ENCODE measurements at regions not wholly inside any gene's neighbourhood (a gene's known extent, or its start where the extent isn't known, plus 50 kb on each side); places are given as distances from the start of the nearest gene placed in this dataset.

DNA sequence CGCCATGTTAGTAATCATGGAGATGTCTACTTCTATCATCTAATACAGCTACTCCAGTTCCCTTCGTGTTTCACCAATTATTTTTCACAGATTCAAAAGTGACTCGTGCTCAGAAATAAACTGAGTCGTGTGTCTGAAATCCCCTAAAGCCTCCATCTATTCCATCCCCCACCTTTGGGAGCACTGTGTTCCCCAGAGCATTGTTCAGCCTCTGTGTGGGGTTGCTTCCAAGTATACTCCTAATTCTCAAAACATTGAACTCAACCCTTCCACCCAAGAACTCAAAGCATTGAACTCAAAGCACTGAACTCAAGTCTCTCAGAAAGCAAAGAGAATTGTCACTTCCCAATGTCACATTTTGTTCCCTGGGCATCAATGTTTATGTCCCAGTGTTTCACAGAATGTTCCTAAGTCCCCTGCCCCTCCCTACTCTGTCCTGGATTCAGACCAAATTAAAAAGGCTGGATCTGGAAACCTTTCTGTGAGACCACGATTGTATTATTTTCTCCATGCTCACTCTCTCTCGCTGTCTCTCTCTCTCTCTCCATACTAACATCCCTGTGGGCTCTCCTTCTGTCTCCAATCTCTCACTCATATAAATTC, 138.5 kb upstream of the QRFPR start:
- DNase-seq (ENCODE audit: low read depth in 2 of 2) = no peak

DNA sequence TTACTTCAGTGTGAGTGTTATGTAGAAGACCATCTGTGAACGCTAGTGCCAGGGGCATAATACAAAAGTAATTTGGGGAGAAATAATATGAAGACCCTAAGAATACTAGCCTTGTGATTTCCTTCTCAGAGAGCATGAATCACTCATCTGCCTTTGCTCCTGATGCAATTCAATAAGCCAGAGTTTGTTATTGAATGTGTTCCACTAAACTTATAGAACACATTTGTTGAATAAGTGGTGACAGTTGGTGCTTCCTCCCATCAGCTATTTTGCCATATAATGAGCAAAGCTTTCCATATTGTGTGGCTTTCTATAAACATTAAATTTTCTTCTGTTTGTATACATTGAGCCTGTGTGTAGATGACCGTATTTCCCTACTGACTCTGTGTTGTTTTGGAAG, 136.4 kb upstream of the QRFPR start:
- no peak for DNase-seq (ENCODE audit: low read depth in 2 of 2)

DNA sequence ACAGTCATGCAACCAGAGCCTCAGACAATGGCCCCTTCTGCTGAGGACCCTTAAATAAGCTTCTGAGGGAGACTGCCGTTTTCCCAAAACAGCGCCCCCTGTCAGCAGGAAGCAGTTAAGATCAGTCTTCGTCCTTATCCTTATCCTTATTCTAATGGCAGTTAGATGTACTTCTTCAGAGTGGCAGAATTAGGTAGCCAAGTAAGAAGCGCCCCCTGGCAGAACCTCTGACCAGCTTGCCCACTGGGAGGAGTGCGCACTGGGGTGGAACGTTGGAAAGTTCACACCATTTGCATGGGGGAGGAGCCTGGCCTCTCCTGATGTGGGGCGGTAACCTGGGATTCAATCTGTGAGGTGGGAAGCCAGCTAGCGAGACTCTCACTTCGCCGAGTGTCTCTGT, 133.6 kb upstream of the QRFPR start:
- DNase-seq (ENCODE audit: low read depth in 2 of 2) = no peak

DNA sequence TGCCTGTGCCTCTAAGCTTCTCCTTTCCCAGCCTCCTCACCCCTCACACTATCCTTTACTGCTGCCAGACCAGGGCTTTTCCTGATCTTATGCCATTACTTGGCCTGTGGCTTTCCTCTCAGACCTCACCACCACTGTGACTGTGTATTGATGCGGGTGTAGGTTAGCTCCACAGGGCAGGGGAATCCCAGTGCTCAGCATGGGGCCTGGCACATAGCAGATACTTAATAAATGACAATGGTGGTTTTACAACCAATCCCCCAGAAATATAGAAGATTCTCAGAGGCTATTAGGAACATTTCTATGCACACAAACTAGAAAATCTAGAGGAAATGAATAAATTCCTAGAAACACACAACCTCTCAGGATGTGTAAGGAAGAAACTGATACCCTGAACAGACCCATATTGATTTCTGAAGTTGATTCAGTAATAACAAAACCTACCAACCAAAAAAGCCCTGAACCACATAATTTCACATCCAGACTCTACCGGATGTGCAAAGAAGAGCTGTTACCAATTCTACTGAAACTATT, 129.6 kb upstream of the QRFPR start:
- DNase-seq (ENCODE audit: low read depth in 2 of 2) = no peak

GRCh38 chr4:121485190-121485804, 104.5 kb upstream of the QRFPR start:
- no peak for DNase-seq (ENCODE audit: low read depth in 2 of 2)

- DNase-seq (ENCODE audit: low read depth in 2 of 2) = no peak
Observed at GRCh38 chr4:121484633-121485032, 103.8 kb upstream of the QRFPR start.

GRCh38 chr4:121479808-121480207, 99.0 kb upstream of the QRFPR start:
- DNase-seq (ENCODE audit: low read depth in 2 of 2) = no peak

GRCh38 chr4:121477480-121477879, 96.7 kb upstream of the QRFPR start:
- no peak for DNase-seq (ENCODE audit: low read depth in 2 of 2)

DNA sequence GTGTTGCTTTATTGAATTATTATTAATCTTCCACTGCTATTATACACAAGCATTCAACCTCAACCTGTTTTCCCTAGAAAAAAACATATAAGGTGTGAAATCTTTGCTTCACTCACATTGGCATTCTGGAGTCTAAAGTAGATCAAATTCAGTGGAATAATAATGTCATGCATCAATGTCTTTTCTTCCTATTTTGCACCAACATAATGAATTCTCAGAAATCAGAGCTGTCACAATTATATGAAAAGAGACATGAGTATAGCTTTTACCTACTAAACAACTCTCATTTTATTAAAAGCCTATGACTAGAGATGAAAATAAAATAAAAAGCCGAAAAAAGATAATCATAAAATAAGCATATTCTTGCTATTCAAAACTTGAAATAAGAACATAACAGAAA, 96.3 kb upstream of the QRFPR start:
- DNase-seq (ENCODE audit: low read depth in 2 of 2) = no peak

GRCh38 chr4:121472937-121473721, 92.3 kb upstream of the QRFPR start:
- no peak for DNase-seq (ENCODE audit: low read depth in 2 of 2)

DNA sequence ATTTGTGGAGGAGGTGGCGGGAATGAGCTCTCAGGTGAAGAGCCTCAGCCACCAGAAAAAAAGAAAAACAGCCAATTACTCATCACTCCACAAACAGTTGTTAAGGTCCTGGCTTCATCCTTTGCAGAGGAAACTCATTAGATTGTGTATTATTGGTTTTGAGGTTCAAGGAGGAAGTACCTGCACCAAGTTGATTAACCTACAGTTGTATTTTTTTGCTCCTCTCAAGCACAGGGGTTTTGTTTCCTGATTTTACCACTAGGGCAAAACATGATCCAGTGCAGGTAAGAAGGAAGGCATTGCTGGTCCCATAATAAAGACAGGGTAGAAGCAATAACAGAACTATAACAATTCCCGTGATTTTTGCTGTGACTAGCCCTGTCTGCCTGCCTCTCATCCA, 84.0 kb upstream of the QRFPR start:
- no peak for DNase-seq (ENCODE audit: low read depth in 2 of 2)

GRCh38 chr4:121462660-121463261, 81.9 kb upstream of the QRFPR start:
- DNase-seq (ENCODE audit: low read depth in 2 of 2) = peak in 1 of 2 donors; percentile 19

DNA sequence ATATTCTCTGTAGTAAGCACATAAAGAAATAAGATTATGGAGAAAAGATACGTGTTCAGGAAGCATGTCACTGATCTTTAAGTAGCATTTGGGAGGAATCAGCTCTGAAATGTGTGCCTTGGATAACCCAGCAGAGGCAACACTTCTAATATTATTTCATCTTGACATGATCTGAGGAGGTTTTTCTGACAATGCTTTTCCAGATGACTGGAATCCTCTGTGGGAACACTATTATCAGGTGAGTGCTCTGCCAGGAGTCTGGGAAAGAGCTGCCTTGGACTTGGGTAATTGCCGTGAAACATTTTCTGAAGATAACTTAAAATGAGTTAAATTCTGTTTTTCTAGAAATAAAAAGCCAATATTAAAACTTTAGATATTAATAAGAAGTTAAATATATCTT, 78.2 kb upstream of the QRFPR start:
- DNase-seq (ENCODE audit: low read depth in 2 of 2) = no peak

DNA sequence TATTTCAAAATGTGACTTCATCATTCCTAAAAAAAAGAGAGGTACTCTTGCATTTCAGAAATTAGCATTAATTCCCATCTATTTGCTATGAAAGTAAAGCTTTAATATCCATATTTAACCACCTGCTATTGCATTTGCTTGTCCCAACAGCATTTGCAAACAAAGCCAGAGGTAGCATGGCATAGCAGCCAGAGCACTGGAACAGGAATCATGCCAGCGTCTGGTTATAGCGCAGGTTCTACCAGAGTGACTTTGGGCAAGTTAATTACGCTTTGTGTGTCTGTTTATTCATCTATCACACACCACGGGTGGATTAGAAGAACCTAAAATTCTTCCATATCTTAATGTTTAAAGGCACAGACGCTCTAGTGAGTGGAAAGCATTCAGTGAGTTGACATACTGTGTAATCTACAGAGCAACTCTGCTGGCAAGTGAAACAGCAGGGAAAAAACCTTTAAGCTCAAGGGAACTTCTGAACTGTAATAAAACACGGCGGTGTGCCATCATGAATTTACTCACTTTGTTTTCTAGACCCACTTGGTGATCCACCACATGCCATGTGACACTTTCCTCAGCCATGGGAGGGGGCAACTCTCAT, 76.6 kb upstream of the QRFPR start:
- no peak for DNase-seq (ENCODE audit: low read depth in 2 of 2)

GRCh38 chr4:121455285-121455684, 74.5 kb upstream of the QRFPR start:
- DNase-seq (ENCODE audit: low read depth in 2 of 2) = no peak

DNA sequence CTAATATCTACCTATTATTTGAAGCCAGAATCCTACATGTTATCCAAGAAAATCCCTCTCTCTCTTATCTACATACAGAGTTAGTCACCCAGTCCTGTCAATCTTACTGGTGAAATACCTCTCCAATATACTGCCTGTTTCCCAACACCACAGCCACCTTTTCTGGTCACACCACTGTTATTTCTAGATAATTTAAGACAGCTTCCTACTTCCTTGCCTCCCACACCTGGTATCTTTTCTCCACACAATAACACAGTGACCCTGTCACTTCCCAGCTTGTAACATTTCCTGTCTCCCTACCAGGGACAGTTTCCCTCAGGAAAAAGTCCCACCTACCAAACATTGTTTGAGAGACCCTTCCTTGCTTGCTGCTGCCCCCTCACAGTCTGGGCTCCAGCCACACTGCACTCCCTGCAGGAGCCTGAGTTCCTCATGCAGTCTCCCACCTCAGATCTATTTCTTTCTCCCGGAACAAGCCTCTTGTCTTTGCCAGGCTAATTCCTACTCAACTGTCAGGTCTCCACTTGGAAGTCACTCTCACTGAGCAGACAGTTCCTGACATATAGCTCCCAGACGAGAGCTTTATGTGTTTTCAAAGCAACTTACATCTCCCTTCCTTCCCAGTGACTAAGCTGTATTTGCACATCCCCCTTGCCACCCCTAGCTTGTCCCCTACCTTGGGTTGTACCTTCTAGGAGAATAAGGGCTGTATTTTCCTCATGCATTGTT, 73.6 kb upstream of the QRFPR start:
- DNase-seq (ENCODE audit: low read depth in 2 of 2) = no peak

DNA sequence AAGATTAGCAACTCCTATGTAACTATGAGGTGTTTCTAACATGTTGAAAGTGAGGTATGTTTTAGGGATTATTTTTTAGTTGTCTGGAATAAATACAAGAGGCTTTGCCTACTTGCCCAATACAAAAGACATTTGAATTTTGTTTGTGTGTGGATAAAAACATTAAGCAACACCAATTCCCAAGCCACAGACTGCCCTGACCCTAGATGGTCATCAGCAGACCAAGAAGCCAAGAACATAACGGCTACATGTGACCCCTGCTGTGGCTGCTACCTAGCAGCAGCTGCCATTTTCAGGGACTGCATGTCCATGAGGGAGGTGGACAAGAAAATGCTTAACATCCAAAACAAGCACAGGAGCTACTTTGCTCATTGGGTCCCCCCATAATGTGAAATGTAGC, 70.5 kb upstream of the QRFPR start:
- DNase-seq (ENCODE audit: low read depth in 2 of 2) = no peak

DNA sequence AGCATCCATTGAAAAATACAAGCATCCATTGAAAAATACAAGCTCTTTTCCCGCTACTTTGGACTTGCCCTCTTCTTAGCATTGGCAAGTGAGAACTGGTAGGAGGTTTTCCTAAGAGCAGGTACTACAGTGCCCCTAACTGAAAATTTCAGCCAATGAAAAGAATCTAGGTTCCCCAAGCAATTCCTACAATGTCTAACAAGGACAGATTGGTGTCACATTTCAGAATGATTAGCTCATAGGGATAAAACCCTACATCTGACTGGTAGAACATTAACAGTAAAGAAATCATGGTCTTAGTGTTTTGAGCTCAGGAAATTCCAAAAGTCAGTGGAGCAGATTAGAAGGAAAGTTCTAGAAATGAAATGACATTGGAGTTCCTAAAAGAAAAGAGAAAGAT, 68.6 kb upstream of the QRFPR start:
- no peak for DNase-seq (ENCODE audit: low read depth in 2 of 2)

- DNase-seq (ENCODE audit: low read depth in 2 of 2) = no peak
Observed at GRCh38 chr4:121448231-121448630, 67.4 kb upstream of the QRFPR start.

DNA sequence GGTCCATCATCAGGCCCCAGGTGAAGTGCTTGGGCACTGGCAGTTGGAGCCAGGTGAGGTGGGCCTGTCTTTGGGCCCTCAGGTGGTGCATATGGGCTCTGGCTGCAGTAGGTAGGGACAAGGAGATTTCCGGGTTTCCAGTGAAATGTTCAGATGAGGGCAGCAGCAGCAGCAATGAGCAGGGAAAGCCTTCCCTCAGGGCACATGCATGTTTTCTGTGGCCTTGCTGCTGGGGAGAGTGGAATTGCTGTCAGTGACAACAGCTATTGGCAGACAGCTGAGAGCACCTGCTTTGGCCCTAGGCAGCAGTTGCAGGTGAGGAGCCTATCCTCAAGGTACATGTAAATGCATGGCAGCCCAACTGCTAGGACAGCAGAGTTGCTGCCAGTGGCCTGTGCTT, 58.9 kb upstream of the QRFPR start:
- no peak for DNase-seq (ENCODE audit: low read depth in 2 of 2)
